Neuron (in vitro differentiated cells): ENCODE measurements at regions not wholly inside any gene's neighbourhood (a gene's known extent, or its start where the extent isn't known, plus 50 kb on each side); places are given as distances from the start of the nearest gene placed in this dataset.

ENCODE experiments used
- H2AFZ ChIP-seq: one replicate; pipeline ENCODE4 v1.6.1; 2013; ENCODE audit warnings: low read depth, mild to moderate bottlenecking, inconsistent platforms, low read length, moderate library complexity
- H3K27me3 ChIP-seq: one replicate; pipeline ENCODE4 v1.6.1; 2013; ENCODE audit warnings: low read length; ENCODE audit not compliant: insufficient read depth
- H3K36me3 ChIP-seq: one replicate; pipeline ENCODE4 v1.6.1; 2013; ENCODE audit warnings: low read length; ENCODE audit not compliant: insufficient read depth
- H3K4me1 ChIP-seq: one replicate; pipeline ENCODE4 v1.6.1; 2013; ENCODE audit warnings: low read length; ENCODE audit not compliant: insufficient read depth
- H3K4me3 ChIP-seq: 2 replicates; pipeline ENCODE4 v1.5.1; 2013; ENCODE audit warnings: mild to moderate bottlenecking, low read length, moderate library complexity
- H3K9me3 ChIP-seq: one replicate; pipeline ENCODE4 v1.6.1; 2013; ENCODE audit warnings: low read length

GRCh38 chr20:40446888-40447287, 242.1 kb downstream of the MAFB start:
- no peaks in the 10 kb centered on the region for H3K27me3 ChIP-seq

GRCh38 chr20:40444516-40444915, 244.5 kb downstream of the MAFB start:
- H3K9me3 ChIP-seq, result no peaks in the 10 kb centered on the region

More at GRCh38 chr20:40446888-40447287, 242.1 kb downstream of the MAFB start:
- H3K4me1 ChIP-seq, result no peaks in the 10 kb centered on the region
- H2AFZ ChIP-seq, result no peak overlapping the region
- no peaks in the 10 kb centered on the region for H3K9me3 ChIP-seq
- H3K4me3 ChIP-seq, result no peak overlapping the region
- H3K36me3 ChIP-seq, result no peaks in the 10 kb centered on the region

GRCh38 chr20:40443753-40444152, 245.3 kb downstream of the MAFB start:
- H2AFZ ChIP-seq, result no peak overlapping the region
- H3K4me3 ChIP-seq, result no peak overlapping the region
- H3K9me3 ChIP-seq, result no peaks in the 10 kb centered on the region
- H3K36me3 ChIP-seq, result no peaks in the 10 kb centered on the region
- no peaks in the 10 kb centered on the region for H3K4me1 ChIP-seq
- no peaks in the 10 kb centered on the region for H3K27me3 ChIP-seq

More at GRCh38 chr20:40444516-40444915, 244.5 kb downstream of the MAFB start:
- no peak overlapping the region for H3K4me3 ChIP-seq
- H3K27me3 ChIP-seq, result no peaks in the 10 kb centered on the region
- H3K4me1 ChIP-seq, result no peaks in the 10 kb centered on the region
- H3K36me3 ChIP-seq, result no peaks in the 10 kb centered on the region
- no peak overlapping the region for H2AFZ ChIP-seq

- no peaks in the 10 kb centered on the region for H3K9me3 ChIP-seq
- H3K36me3 ChIP-seq, result no peaks in the 10 kb centered on the region
These were observed 246.7 kb downstream of the MAFB start for GRCh38 chr20:40442181-40442963.

GRCh38 chr20:40441771-40442170, 247.3 kb downstream of the MAFB start:
- Histone ChIP-seq H3K36me3 (no peaks in the 10 kb centered on the region), H3K27me3 (no peaks in the 10 kb centered on the region), H2AFZ (no peak overlapping the region), H3K9me3 (no peaks in the 10 kb centered on the region), H3K4me3 (no peak overlapping the region), H3K4me1 (no peaks in the 10 kb centered on the region)

More at GRCh38 chr20:40442181-40442963, 246.7 kb downstream of the MAFB start:
- Histone ChIP-seq H3K4me1 (no peaks in the 10 kb centered on the region), H3K4me3 (no peak overlapping the region), H2AFZ (no peak overlapping the region), H3K27me3 (no peaks in the 10 kb centered on the region)

GRCh38 chr20:40438161-40438830, 250.7 kb downstream of the MAFB start:
- H3K4me3 ChIP-seq, result no peak overlapping the region
- H3K27me3 ChIP-seq, result no peaks in the 10 kb centered on the region
- H3K9me3 ChIP-seq, result no peaks in the 10 kb centered on the region
- H2AFZ ChIP-seq, result no peak overlapping the region
- no peaks in the 10 kb centered on the region for H3K4me1 ChIP-seq
- H3K36me3 ChIP-seq, result no peaks in the 10 kb centered on the region

- no peaks in the 10 kb centered on the region for H3K9me3 ChIP-seq
- no peak overlapping the region for H3K4me3 ChIP-seq
- no peaks in the 10 kb centered on the region for H3K4me1 ChIP-seq
- no peak overlapping the region for H2AFZ ChIP-seq
- no peaks in the 10 kb centered on the region for H3K27me3 ChIP-seq
- no peaks in the 10 kb centered on the region for H3K36me3 ChIP-seq
These were observed 253.0 kb downstream of the MAFB start for GRCh38 chr20:40436011-40436410.

GRCh38 chr20:40435146-40435895, 253.7 kb downstream of the MAFB start:
- Histone ChIP-seq H3K36me3 (no peaks in the 10 kb centered on the region), H3K9me3 (no peaks in the 10 kb centered on the region), H3K4me1 (no peaks in the 10 kb centered on the region), H3K4me3 (no peak overlapping the region), H2AFZ (no peak overlapping the region), H3K27me3 (no peaks in the 10 kb centered on the region)

GRCh38 chr20:40434122-40434521, 254.9 kb downstream of the MAFB start:
- H3K36me3 ChIP-seq, result no peaks in the 10 kb centered on the region
- H3K27me3 ChIP-seq, result no peaks in the 10 kb centered on the region
- H2AFZ ChIP-seq, result no peak overlapping the region
- H3K4me3 ChIP-seq, result no peak overlapping the region
- no peaks in the 10 kb centered on the region for H3K4me1 ChIP-seq
- H3K9me3 ChIP-seq, result no peaks in the 10 kb centered on the region

GRCh38 chr20:40433341-40433861, 255.6 kb downstream of the MAFB start:
- H3K4me3 ChIP-seq, result no peak overlapping the region
- H3K9me3 ChIP-seq, result no peaks in the 10 kb centered on the region
- H3K27me3 ChIP-seq, result no peaks in the 10 kb centered on the region
- no peak overlapping the region for H2AFZ ChIP-seq
- H3K36me3 ChIP-seq, result no peaks in the 10 kb centered on the region
- no peaks in the 10 kb centered on the region for H3K4me1 ChIP-seq

- H3K9me3 ChIP-seq, result no peaks in the 10 kb centered on the region
- no peaks in the 10 kb centered on the region for H3K27me3 ChIP-seq
- no peak overlapping the region for H3K4me3 ChIP-seq
- H3K4me1 ChIP-seq, result no peaks in the 10 kb centered on the region
- no peak overlapping the region for H2AFZ ChIP-seq
- H3K36me3 ChIP-seq, result no peaks in the 10 kb centered on the region
These were observed 257.4 kb downstream of the MAFB start for GRCh38 chr20:40431611-40432010.

GRCh38 chr20:40431112-40431511, 257.9 kb downstream of the MAFB start:
- Histone ChIP-seq H3K4me1 (no peaks in the 10 kb centered on the region), H3K27me3 (no peaks in the 10 kb centered on the region), H3K4me3 (no peak overlapping the region), H3K36me3 (no peaks in the 10 kb centered on the region), H3K9me3 (no peaks in the 10 kb centered on the region), H2AFZ (no peak overlapping the region)

GRCh38 chr20:40427026-40427425, 262.0 kb downstream of the MAFB start:
- no peak overlapping the region for H2AFZ ChIP-seq
- H3K4me1 ChIP-seq, result no peaks in the 10 kb centered on the region
- no peaks in the 10 kb centered on the region for H3K9me3 ChIP-seq
- no peaks in the 10 kb centered on the region for H3K36me3 ChIP-seq
- no peaks in the 10 kb centered on the region for H3K27me3 ChIP-seq
- no peak overlapping the region for H3K4me3 ChIP-seq
